GM23338 (cell line): ENCODE measurements at regions not wholly inside any gene's neighbourhood (a gene's known extent, or its start where the extent isn't known, plus 50 kb on each side); places are given as distances from the start of the nearest gene placed in this dataset.

Experiments used
- ATAC-seq: fragments of 200-7000 bp; cut with Tn5 transposase; 3 replicates; pipeline ENCODE4 v1.9.1; 2020
- DNase-seq: peaks from one replicate; pipeline ENCODE4 v3.0.0-alpha.2; 2015; ENCODE audit warnings: low spot score
- H2AFZ ChIP-seq: fragments of 200-600 bp; sonication (generic); 2 replicates; pipeline ENCODE4 v1.8.0; 2016; ENCODE audit warnings: antibody characterized with exemption, mild to moderate bottlenecking, moderate library complexity
- H3F3A ChIP-seq: fragments of 200-600 bp; sonication (generic); replicated peaks from 2 replicates; pipeline ENCODE4 v1.8.0; 2017; ENCODE audit warnings: antibody characterized with exemption, mixed run types, low read depth
- H3K27ac ChIP-seq: fragments of 200-600 bp; sonication (generic); 2 replicates; pipeline ENCODE4 v1.6.1; 2016; ENCODE audit warnings: low read depth
- H3K27me3 ChIP-seq: fragments of 200-600 bp; sonication (generic); 2 replicates; pipeline ENCODE4 v1.8.0; 2016; ENCODE audit warnings: mild to moderate bottlenecking, mixed run types, moderate library complexity; ENCODE audit not compliant: insufficient read depth
- H3K36me3 ChIP-seq: fragments of 200-600 bp; sonication (generic); 2 replicates; pipeline ENCODE4 v1.8.0; 2016; ENCODE audit warnings: mild to moderate bottlenecking; ENCODE audit not compliant: insufficient read depth
- H3K4me1 ChIP-seq: fragments of 200-600 bp; sonication (generic); 2 replicates; pipeline ENCODE4 v1.8.0; 2016; ENCODE audit warnings: mild to moderate bottlenecking, moderate library complexity; ENCODE audit not compliant: insufficient read depth
- H3K4me2 ChIP-seq: fragments of 200-600 bp; sonication (generic); 2 replicates; pipeline ENCODE4 v1.7.1; 2017; ENCODE audit warnings: mixed run types
- H3K4me3 ChIP-seq: fragments of 200-600 bp; sonication (generic); 2 replicates; pipeline ENCODE4 v1.6.1; 2016; ENCODE audit warnings: mixed run types
- H3K79me2 ChIP-seq: fragments of 200-600 bp; sonication (generic); replicated peaks from 2 replicates; pipeline ENCODE4 v1.8.0; 2017; ENCODE audit warnings: mild to moderate bottlenecking; ENCODE audit not compliant: insufficient read depth
- H3K9me2 ChIP-seq: fragments of 200-600 bp; sonication (generic); 2 replicates; pipeline ENCODE4 v1.8.0; 2017; ENCODE audit not compliant: insufficient read depth
- H4K20me1 ChIP-seq: fragments of 200-600 bp; sonication (generic); replicated peaks from 2 replicates; pipeline ENCODE4 v1.8.0; 2017; ENCODE audit warnings: mild to moderate bottlenecking; ENCODE audit not compliant: insufficient read depth
- H3K27ac Mint-ChIP-seq: 2 replicates; pipeline ENCODE4 v1.8.0; 2020; ENCODE audit warnings: inconsistent platforms, mild to moderate bottlenecking, moderate library complexity, mixed read lengths
- H3K27me3 Mint-ChIP-seq: 3 replicates; pipeline ENCODE4 v1.8.0; 2022; ENCODE audit warnings: low read depth, mild to moderate bottlenecking, moderate library complexity, mixed read lengths, inconsistent platforms; ENCODE audit not compliant: insufficient read depth, poor library complexity
- H3K36me3 Mint-ChIP-seq: 3 replicates; pipeline ENCODE4 v1.8.0; 2021; ENCODE audit warnings: low read depth, mild to moderate bottlenecking, inconsistent platforms, moderate library complexity, mixed read lengths
- H3K4me1 Mint-ChIP-seq: 3 replicates; pipeline ENCODE4 v1.8.0; 2020; ENCODE audit warnings: mild to moderate bottlenecking, inconsistent platforms, mixed read lengths
- H3K4me3 Mint-ChIP-seq: 3 replicates; pipeline ENCODE4 v1.8.0; 2021; ENCODE audit warnings: moderate library complexity, mild to moderate bottlenecking, inconsistent platforms, mixed read lengths
- H3K9me3 Mint-ChIP-seq: 3 replicates; pipeline ENCODE4 v1.8.0; 2020; ENCODE audit warnings: moderate library complexity, mild to moderate bottlenecking, inconsistent platforms, mixed read lengths
- CREB1 ChIP-seq: fragments of 250-450 bp; sonication (Bioruptor Pico); IDR thresholded peaks from 2 replicates; pipeline ENCODE4 v1.5.0; 2020; ENCODE audit warnings: low read depth, mild to moderate bottlenecking, moderate library complexity
- EZH2 ChIP-seq: fragments of 200-600 bp; sonication (generic); IDR thresholded peaks from one replicate; pipeline ENCODE4 v1.8.0; 2017; ENCODE audit warnings: antibody characterized with exemption, mild to moderate bottlenecking, low read depth; ENCODE audit not compliant: unreplicated experiment
- EZH2phosphoT487 ChIP-seq: fragments of 200-600 bp; sonication (generic); IDR thresholded peaks from one replicate; pipeline ENCODE4 v1.8.1; 2018; ENCODE audit warnings: antibody characterized with exemption; ENCODE audit not compliant: unreplicated experiment
- JUNB ChIP-seq: IDR thresholded peaks from one replicate; pipeline ENCODE4 v1.6.1; 2016; ENCODE audit warnings: antibody characterized with exemption; ENCODE audit not compliant: unreplicated experiment
- NANOG ChIP-seq: IDR thresholded peaks from 2 replicates; pipeline ENCODE4 v1.6.1; 2016; ENCODE audit warnings: antibody characterized with exemption, borderline replicate concordance
- POLR2AphosphoS5 ChIP-seq: IDR thresholded peaks from 2 replicates; pipeline ENCODE4 v1.6.1; 2016; ENCODE audit warnings: antibody characterized with exemption, low read depth
- STAT1 ChIP-seq: IDR thresholded peaks from one replicate; pipeline ENCODE4 v1.6.1; 2016; ENCODE audit warnings: antibody characterized with exemption; ENCODE audit not compliant: unreplicated experiment
- ZNF114 ChIP-seq: fragments of 250-450 bp; sonication (Bioruptor Pico); IDR thresholded peaks from 2 replicates; pipeline ENCODE4 v1.5.0; 2020; ENCODE audit warnings: mild to moderate bottlenecking, moderate library complexity
- ZNF331 ChIP-seq: fragments of 250-450 bp; sonication (Bioruptor Pico); IDR thresholded peaks from 2 replicates; pipeline ENCODE4 v1.5.0; 2020; ENCODE audit warnings: low read depth, mild to moderate bottlenecking, moderate library complexity
- TF ChIP-seq, protein P1 (sequence below): IDR thresholded peaks from one replicate; pipeline ENCODE4 v1.6.1; 2018; ENCODE audit warnings: antibody characterized with exemption; ENCODE audit not compliant: unreplicated experiment
- TF ChIP-seq, protein P2 (sequence below): fragments of 250-450 bp; sonication (Bioruptor Pico); IDR thresholded peaks from 2 replicates; pipeline ENCODE4 v1.5.0; 2020; ENCODE audit warnings: mild to moderate bottlenecking, moderate library complexity
- TF ChIP-seq, protein P3 (sequence below): IDR thresholded peaks from 2 replicates; pipeline ENCODE4 v1.6.1; 2016; ENCODE audit warnings: antibody characterized with exemption
- TF ChIP-seq, protein P4 (sequence below), 2 experiments: fragments of 200-600 bp in 1 of 2; sonication (generic) in 1 of 2; conservative IDR thresholded peaks; 2 replicates each; pipeline versions ENCODE4 v1.5.1 to v1.6.1; 2016 to 2017; ENCODE audit warnings: antibody characterized with exemption in 2 of 2, low read depth in 2 of 2, mild to moderate bottlenecking in 2 of 2, moderate library complexity in 1 of 2

DNA sequence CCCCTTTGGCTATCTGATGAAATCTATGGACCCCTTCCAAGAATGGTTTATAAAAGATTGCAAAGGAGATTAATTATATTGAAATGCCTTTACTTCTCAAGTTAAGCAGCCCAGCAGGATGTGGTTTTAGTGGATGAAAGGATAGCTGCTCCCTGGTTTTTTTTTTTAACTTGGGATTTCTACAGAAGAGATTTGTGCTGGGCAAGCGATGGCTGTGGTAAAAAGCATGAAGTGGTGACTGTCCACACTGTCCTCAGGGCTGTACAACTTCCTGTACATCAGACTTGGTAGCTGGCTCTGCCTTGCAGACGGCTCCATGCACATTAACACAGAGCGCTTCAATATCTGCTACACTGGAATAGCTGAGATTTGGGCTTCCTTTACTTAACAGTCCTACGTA is 321.7 kb downstream of the DHX15 start:
- Histone ChIP-seq H3K4me3 (no peak overlapping the region), H3K9me2 (no peaks in the 10 kb centered on the region), H3K27me3 (no peaks in the 10 kb centered on the region), H3K36me3 (no peaks in the 10 kb centered on the region), H4K20me1 (no peaks in the 10 kb centered on the region), H3K4me1 (peaks cover 35% of the 10 kb centered on the region), H3K4me2 (peak overlapping the region; percentile 15; the same call in 1 of the 2 replicates), H2AFZ (no peak overlapping the region), H3K79me2 (no peaks in the 10 kb centered on the region), H3K27ac (no peak overlapping the region), H3F3A (no peaks in the 10 kb centered on the region)
- peaks cover 45% of the 10 kb centered on the region for H3K4me1 Mint-ChIP-seq
- peaks cover 7% of the 10 kb centered on the region for H3K27me3 Mint-ChIP-seq
- no peak overlapping the region; the same call in 1 of the 2 replicates for H3K27ac Mint-ChIP-seq
- TF ChIP-seq STAT1 = no peak
- TF ChIP-seq EZH2phosphoT487 = no peak
- TF ChIP-seq NANOG = no peak
- no peak for TF ChIP-seq CREB1 (CRISPR knock-in tag)
- no peak for TF ChIP-seq ZNF114 (CRISPR knock-in tag)
- TF ChIP-seq, protein P1, sequence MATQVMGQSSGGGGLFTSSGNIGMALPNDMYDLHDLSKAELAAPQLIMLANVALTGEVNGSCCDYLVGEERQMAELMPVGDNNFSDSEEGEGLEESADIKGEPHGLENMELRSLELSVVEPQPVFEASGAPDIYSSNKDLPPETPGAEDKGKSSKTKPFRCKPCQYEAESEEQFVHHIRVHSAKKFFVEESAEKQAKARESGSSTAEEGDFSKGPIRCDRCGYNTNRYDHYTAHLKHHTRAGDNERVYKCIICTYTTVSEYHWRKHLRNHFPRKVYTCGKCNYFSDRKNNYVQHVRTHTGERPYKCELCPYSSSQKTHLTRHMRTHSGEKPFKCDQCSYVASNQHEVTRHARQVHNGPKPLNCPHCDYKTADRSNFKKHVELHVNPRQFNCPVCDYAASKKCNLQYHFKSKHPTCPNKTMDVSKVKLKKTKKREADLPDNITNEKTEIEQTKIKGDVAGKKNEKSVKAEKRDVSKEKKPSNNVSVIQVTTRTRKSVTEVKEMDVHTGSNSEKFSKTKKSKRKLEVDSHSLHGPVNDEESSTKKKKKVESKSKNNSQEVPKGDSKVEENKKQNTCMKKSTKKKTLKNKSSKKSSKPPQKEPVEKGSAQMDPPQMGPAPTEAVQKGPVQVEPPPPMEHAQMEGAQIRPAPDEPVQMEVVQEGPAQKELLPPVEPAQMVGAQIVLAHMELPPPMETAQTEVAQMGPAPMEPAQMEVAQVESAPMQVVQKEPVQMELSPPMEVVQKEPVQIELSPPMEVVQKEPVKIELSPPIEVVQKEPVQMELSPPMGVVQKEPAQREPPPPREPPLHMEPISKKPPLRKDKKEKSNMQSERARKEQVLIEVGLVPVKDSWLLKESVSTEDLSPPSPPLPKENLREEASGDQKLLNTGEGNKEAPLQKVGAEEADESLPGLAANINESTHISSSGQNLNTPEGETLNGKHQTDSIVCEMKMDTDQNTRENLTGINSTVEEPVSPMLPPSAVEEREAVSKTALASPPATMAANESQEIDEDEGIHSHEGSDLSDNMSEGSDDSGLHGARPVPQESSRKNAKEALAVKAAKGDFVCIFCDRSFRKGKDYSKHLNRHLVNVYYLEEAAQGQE = no peak
- TF ChIP-seq JUNB = no peak
- TF ChIP-seq EZH2 = no peak
- TF ChIP-seq, protein P2, sequence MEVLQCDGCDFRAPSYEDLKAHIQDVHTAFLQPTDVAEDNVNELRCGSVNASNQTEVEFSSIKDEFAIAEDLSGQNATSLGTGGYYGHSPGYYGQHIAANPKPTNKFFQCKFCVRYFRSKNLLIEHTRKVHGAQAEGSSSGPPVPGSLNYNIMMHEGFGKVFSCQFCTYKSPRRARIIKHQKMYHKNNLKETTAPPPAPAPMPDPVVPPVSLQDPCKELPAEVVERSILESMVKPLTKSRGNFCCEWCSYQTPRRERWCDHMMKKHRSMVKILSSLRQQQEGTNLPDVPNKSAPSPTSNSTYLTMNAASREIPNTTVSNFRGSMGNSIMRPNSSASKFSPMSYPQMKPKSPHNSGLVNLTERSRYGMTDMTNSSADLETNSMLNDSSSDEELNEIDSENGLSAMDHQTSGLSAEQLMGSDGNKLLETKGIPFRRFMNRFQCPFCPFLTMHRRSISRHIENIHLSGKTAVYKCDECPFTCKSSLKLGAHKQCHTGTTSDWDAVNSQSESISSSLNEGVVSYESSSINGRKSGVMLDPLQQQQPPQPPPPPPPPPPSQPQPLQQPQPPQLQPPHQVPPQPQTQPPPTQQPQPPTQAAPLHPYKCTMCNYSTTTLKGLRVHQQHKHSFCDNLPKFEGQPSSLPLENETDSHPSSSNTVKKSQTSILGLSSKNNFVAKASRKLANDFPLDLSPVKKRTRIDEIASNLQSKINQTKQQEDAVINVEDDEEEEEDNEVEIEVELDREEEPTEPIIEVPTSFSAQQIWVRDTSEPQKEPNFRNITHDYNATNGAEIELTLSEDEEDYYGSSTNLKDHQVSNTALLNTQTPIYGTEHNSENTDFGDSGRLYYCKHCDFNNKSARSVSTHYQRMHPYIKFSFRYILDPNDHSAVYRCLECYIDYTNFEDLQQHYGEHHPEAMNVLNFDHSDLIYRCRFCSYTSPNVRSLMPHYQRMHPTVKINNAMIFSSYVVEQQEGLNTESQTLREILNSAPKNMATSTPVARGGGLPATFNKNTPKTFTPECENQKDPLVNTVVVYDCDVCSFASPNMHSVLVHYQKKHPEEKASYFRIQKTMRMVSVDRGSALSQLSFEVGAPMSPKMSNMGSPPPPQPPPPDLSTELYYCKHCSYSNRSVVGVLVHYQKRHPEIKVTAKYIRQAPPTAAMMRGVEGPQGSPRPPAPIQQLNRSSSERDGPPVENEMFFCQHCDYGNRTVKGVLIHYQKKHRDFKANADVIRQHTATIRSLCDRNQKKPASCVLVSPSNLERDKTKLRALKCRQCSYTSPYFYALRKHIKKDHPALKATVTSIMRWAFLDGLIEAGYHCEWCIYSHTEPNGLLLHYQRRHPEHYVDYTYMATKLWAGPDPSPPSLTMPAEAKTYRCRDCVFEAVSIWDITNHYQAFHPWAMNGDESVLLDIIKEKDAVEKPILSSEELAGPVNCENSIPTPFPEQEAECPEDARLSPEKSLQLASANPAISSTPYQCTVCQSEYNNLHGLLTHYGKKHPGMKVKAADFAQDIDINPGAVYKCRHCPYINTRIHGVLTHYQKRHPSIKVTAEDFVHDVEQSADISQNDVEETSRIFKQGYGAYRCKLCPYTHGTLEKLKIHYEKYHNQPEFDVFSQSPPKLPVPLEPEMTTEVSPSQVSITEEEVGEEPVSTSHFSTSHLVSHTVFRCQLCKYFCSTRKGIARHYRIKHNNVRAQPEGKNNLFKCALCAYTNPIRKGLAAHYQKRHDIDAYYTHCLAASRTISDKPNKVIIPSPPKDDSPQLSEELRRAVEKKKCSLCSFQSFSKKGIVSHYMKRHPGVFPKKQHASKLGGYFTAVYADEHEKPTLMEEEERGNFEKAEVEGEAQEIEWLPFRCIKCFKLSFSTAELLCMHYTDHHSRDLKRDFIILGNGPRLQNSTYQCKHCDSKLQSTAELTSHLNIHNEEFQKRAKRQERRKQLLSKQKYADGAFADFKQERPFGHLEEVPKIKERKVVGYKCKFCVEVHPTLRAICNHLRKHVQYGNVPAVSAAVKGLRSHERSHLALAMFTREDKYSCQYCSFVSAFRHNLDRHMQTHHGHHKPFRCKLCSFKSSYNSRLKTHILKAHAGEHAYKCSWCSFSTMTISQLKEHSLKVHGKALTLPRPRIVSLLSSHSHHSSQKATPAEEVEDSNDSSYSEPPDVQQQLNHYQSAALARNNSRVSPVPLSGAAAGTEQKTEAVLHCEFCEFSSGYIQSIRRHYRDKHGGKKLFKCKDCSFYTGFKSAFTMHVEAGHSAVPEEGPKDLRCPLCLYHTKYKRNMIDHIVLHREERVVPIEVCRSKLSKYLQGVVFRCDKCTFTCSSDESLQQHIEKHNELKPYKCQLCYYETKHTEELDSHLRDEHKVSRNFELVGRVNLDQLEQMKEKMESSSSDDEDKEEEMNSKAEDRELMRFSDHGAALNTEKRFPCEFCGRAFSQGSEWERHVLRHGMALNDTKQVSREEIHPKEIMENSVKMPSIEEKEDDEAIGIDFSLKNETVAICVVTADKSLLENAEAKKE (CRISPR knock-in tag) = no peak
- TF ChIP-seq, protein P3, sequence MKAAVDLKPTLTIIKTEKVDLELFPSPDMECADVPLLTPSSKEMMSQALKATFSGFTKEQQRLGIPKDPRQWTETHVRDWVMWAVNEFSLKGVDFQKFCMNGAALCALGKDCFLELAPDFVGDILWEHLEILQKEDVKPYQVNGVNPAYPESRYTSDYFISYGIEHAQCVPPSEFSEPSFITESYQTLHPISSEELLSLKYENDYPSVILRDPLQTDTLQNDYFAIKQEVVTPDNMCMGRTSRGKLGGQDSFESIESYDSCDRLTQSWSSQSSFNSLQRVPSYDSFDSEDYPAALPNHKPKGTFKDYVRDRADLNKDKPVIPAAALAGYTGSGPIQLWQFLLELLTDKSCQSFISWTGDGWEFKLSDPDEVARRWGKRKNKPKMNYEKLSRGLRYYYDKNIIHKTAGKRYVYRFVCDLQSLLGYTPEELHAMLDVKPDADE = no peak
- TF ChIP-seq, protein P4, sequence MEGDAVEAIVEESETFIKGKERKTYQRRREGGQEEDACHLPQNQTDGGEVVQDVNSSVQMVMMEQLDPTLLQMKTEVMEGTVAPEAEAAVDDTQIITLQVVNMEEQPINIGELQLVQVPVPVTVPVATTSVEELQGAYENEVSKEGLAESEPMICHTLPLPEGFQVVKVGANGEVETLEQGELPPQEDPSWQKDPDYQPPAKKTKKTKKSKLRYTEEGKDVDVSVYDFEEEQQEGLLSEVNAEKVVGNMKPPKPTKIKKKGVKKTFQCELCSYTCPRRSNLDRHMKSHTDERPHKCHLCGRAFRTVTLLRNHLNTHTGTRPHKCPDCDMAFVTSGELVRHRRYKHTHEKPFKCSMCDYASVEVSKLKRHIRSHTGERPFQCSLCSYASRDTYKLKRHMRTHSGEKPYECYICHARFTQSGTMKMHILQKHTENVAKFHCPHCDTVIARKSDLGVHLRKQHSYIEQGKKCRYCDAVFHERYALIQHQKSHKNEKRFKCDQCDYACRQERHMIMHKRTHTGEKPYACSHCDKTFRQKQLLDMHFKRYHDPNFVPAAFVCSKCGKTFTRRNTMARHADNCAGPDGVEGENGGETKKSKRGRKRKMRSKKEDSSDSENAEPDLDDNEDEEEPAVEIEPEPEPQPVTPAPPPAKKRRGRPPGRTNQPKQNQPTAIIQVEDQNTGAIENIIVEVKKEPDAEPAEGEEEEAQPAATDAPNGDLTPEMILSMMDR (conservative IDR thresholded peaks at IDR 0.05; ENCODE audit: low read depth in 2 of 2) = no peak
- no peak for TF ChIP-seq ZNF331
- TF ChIP-seq POLR2AphosphoS5 = no peak
- H3K4me3 Mint-ChIP-seq = no peak overlapping the region
- no peaks in the 10 kb centered on the region for H3K9me3 Mint-ChIP-seq
- no peaks in the 10 kb centered on the region; the same call in 2 of the 3 replicates for H3K36me3 Mint-ChIP-seq
- no peak for DNase-seq
- ATAC-seq = no peak
